ENCODE measurements at regions not wholly inside any gene's neighbourhood (a gene's known extent, or its start where the extent isn't known, plus 50 kb on each side); places are given as distances from the start of the nearest gene placed in this dataset.

DNA sequence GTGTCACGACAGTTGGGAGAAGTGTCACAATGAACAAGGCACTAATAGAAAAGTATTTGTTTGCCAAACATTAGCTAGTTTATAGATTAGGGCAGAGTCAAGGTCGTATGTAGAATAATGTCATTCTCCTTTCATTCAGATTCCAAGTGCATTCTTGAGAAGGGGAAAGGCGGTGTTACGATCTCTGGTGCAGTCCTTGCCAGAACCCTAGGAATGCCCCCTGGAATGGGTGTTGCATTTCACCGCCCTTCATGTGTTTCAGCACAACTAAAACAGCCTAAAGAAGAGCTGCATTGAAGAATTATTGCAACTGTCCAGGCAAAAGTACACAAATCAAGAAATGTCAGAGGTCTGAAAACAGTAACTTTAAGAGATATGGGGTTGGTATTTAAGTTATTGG is 721.0 kb upstream of the WWC1 start:
- no peaks in the 10 kb centered on the region for H3K36me3 Mint-ChIP-seq
- H3K4me3 Mint-ChIP-seq = no peak overlapping the region
- peaks cover 20% of the 10 kb centered on the region for H3K27me3 Mint-ChIP-seq
- no peak overlapping the region for H3K27ac Mint-ChIP-seq
- H3K9me3 Mint-ChIP-seq = no peaks in the 10 kb centered on the region
- peaks cover 8% of the 10 kb centered on the region for H3K4me1 Mint-ChIP-seq

- H3K36me3 Mint-ChIP-seq = no peaks in the 10 kb centered on the region
- no peak overlapping the region for H3K4me3 Mint-ChIP-seq
- no peak overlapping the region for H3K27ac Mint-ChIP-seq
- peaks cover 27% of the 10 kb centered on the region for H3K27me3 Mint-ChIP-seq
- peaks cover 8% of the 10 kb centered on the region for H3K4me1 Mint-ChIP-seq
- no peaks in the 10 kb centered on the region for H3K9me3 Mint-ChIP-seq
Measured at GRCh38 chr5:167571824-167572223, 719.6 kb upstream of the WWC1 start.

- peaks cover 29% of the 10 kb centered on the region for H3K27me3 Mint-ChIP-seq
- no peaks in the 10 kb centered on the region for H3K36me3 Mint-ChIP-seq
- H3K9me3 Mint-ChIP-seq = no peaks in the 10 kb centered on the region
- no peak overlapping the region for H3K4me3 Mint-ChIP-seq
- H3K4me1 Mint-ChIP-seq = peaks cover 8% of the 10 kb centered on the region
- H3K27ac Mint-ChIP-seq = no peak overlapping the region
Measured at GRCh38 chr5:167573370-167574127, 717.9 kb upstream of the WWC1 start.

DNA sequence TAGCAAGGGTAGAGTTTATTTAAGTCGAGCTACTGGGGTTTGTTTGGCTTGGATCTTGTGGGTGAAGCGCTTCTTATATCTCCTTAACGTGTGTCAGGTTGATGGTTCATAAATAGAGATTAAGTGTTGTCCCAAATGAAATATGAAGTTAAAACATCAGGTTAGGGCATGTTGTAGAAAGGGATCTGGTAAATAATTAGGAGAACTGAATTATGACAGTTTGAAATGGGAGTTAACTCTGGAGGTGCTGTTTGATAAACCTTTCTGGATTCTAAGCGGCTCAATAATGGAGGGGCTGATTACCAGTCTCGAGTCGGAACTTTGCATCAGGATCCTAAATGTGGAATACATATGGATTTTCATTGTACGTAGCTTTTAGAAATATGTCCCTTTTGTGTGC is 717.0 kb upstream of the WWC1 start:
- Mint-ChIP-seq H3K9me3 (no peaks in the 10 kb centered on the region), H3K4me3 (no peak overlapping the region), H3K27me3 (peaks cover 30% of the 10 kb centered on the region), H3K27ac (no peak overlapping the region), H3K4me1 (peaks cover 8% of the 10 kb centered on the region), H3K36me3 (no peaks in the 10 kb centered on the region)

DNA sequence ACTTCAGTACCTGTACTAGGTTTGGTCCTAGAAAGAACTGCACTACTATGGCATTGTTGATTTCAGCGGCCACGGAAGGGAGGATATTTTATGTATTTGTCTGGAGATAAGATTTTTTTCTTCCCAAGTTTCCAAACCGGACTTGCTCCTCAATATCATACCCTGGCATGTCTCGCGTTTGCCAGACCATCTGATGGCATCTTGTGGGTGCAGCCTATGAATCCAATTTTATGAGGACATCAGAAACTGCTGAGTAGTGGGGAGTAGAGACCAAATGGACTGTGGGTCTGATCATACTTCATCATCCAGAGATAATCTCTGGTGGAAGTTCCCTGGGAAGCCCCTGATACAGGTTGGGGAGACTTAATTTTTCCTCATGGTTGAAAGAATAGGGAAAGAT is 716.1 kb upstream of the WWC1 start:
- peaks cover 8% of the 10 kb centered on the region for H3K4me1 Mint-ChIP-seq
- no peaks in the 10 kb centered on the region for H3K9me3 Mint-ChIP-seq
- no peak overlapping the region for H3K4me3 Mint-ChIP-seq
- no peaks in the 10 kb centered on the region for H3K36me3 Mint-ChIP-seq
- H3K27ac Mint-ChIP-seq = no peak overlapping the region
- peaks cover 28% of the 10 kb centered on the region for H3K27me3 Mint-ChIP-seq

GRCh38 chr5:167576126-167576525 is 715.3 kb upstream of the WWC1 start:
- H3K4me1 Mint-ChIP-seq = peaks cover 8% of the 10 kb centered on the region
- H3K36me3 Mint-ChIP-seq = no peaks in the 10 kb centered on the region
- H3K27ac Mint-ChIP-seq = no peak overlapping the region
- no peak overlapping the region for H3K4me3 Mint-ChIP-seq
- no peaks in the 10 kb centered on the region for H3K9me3 Mint-ChIP-seq
- peaks cover 24% of the 10 kb centered on the region for H3K27me3 Mint-ChIP-seq

GRCh38 chr5:167576897-167577296 is 714.5 kb upstream of the WWC1 start:
- Mint-ChIP-seq H3K27ac (no peak overlapping the region), H3K9me3 (no peaks in the 10 kb centered on the region), H3K27me3 (peaks cover 23% of the 10 kb centered on the region), H3K4me1 (peaks cover 8% of the 10 kb centered on the region), H3K36me3 (no peaks in the 10 kb centered on the region), H3K4me3 (no peak overlapping the region)

DNA sequence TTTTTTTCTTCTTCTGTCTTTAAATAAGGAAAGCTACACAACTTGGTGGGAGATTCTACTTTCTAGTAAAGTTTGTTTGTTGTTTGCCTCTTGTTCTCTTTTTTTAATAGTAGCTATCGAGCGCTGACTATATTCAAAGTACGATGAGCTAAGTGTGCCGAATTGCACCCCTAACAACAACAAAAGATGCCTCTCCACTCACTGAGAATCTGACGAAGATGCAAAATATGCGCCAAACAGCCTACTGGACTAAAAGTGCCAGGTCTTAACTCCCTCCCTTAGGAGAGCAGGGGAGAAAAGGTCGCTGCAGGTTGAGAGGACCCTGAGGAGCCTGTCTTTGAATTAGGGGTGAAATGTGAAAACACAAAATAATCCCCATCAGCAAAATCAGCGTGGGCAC is 713.8 kb upstream of the WWC1 start:
- Mint-ChIP-seq H3K4me1 (peaks cover 8% of the 10 kb centered on the region), H3K9me3 (no peaks in the 10 kb centered on the region), H3K27me3 (peaks cover 22% of the 10 kb centered on the region), H3K36me3 (no peaks in the 10 kb centered on the region), H3K27ac (no peak overlapping the region), H3K4me3 (no peak overlapping the region)

- Mint-ChIP-seq H3K36me3 (no peaks in the 10 kb centered on the region), H3K27me3 (peaks cover 18% of the 10 kb centered on the region), H3K9me3 (no peaks in the 10 kb centered on the region)
Measured at GRCh38 chr5:167578977-167579692, 712.3 kb upstream of the WWC1 start.

DNA sequence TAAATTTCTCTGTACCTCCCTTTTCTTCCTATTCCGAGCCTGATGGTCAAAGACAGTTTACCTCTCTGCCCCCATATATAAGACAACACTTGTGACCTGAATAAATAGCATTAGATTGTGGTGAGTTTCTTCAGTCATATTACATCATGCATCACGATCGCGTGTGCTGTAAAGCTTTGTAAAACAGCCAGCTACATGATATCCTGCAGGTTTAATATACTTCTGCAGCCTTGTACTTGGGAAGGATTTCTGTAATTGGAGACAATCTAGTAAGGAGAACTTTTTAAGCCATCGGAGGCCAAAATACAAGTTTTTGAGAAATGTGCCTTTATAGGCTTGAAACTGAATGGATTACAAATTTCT is 711.8 kb upstream of the WWC1 start:
- Mint-ChIP-seq H3K27me3 (peaks cover 13% of the 10 kb centered on the region), H3K4me1 (no peaks in the 10 kb centered on the region), H3K4me3 (no peak overlapping the region), H3K27ac (no peak overlapping the region), H3K36me3 (no peaks in the 10 kb centered on the region), H3K9me3 (no peaks in the 10 kb centered on the region)

More at GRCh38 chr5:167578977-167579692, 712.3 kb upstream of the WWC1 start:
- Mint-ChIP-seq H3K4me1 (no peaks in the 10 kb centered on the region), H3K4me3 (no peak overlapping the region), H3K27ac (no peak overlapping the region)

GRCh38 chr5:167580608-167581007 is 710.8 kb upstream of the WWC1 start:
- no peak overlapping the region for H3K27ac Mint-ChIP-seq
- H3K36me3 Mint-ChIP-seq = no peaks in the 10 kb centered on the region
- H3K4me1 Mint-ChIP-seq = no peaks in the 10 kb centered on the region
- peaks cover 10% of the 10 kb centered on the region for H3K27me3 Mint-ChIP-seq
- H3K4me3 Mint-ChIP-seq = no peak overlapping the region
- H3K9me3 Mint-ChIP-seq = no peaks in the 10 kb centered on the region

DNA sequence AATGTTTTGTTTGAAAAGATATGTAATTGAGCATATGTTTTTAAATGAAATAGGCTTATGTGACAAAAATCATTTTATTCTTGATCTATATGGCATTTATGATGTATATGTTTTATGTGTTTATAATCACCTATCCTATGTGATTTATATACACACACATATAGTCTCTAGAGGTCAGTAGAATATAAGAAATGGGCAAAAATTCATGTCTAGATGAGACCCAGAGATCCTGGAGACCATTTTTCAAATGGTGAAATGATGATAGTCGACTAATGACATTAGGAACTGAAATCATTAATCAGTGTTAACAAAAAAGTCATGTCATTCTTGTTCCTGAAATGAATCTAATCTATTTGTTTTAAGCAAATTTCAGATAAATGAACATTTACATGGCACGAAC is 709.2 kb upstream of the WWC1 start:
- peaks cover 1% of the 10 kb centered on the region for H3K27me3 Mint-ChIP-seq
- H3K4me3 Mint-ChIP-seq = no peak overlapping the region
- H3K4me1 Mint-ChIP-seq = no peaks in the 10 kb centered on the region
- H3K36me3 Mint-ChIP-seq = no peaks in the 10 kb centered on the region
- no peak overlapping the region for H3K27ac Mint-ChIP-seq
- H3K9me3 Mint-ChIP-seq = no peaks in the 10 kb centered on the region

- H3K9me3 Mint-ChIP-seq = no peaks in the 10 kb centered on the region
- H3K27me3 Mint-ChIP-seq = peaks cover 1% of the 10 kb centered on the region
- H3K4me1 Mint-ChIP-seq = no peaks in the 10 kb centered on the region
- no peaks in the 10 kb centered on the region for H3K36me3 Mint-ChIP-seq
- H3K4me3 Mint-ChIP-seq = no peak overlapping the region
- H3K27ac Mint-ChIP-seq = no peak overlapping the region
Measured at GRCh38 chr5:167582886-167583285, 708.6 kb upstream of the WWC1 start.

- Mint-ChIP-seq H3K27me3 (no peaks in the 10 kb centered on the region), H3K27ac (no peak overlapping the region), H3K36me3 (no peaks in the 10 kb centered on the region), H3K4me3 (no peak overlapping the region), H3K9me3 (peaks cover under 1% of the 10 kb centered on the region), H3K4me1 (no peaks in the 10 kb centered on the region)
Measured at GRCh38 chr5:167585184-167585583, 706.3 kb upstream of the WWC1 start.

DNA sequence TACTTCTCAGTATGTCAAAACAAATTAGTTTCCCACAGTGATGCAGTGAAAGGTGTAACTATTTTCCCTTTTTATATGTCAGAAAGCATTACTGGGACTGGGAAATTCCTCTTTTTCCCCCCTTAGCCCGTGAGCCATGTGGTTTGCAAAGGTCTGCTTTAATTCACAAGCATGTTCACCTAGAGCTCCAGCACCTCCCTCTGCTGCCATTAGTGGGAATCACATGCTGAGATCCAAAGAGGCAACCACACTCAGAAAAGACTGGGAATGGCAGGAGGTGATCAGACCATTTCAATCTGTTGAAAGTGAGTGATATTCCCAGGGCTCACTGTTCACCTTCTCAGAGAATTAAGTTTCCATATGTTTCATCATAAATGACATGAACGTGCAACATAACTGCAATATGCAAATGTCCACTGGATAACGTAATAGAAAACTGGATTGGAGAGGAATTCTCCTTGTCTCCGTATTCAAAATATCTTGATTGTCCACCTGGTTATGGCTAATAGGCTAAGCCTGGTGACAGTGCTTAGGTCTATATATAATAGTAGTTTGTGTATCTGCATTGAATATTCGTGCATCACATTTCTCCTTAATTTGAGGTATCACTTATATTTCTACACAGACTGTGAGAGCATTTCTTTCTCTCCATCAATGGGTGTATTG is 703.5 kb upstream of the WWC1 start:
- H3K4me3 Mint-ChIP-seq = no peak overlapping the region
- H3K27ac Mint-ChIP-seq = no peak overlapping the region
- H3K4me1 Mint-ChIP-seq = no peaks in the 10 kb centered on the region
- H3K36me3 Mint-ChIP-seq = no peaks in the 10 kb centered on the region
- H3K9me3 Mint-ChIP-seq = peaks cover 4% of the 10 kb centered on the region
- H3K27me3 Mint-ChIP-seq = no peaks in the 10 kb centered on the region

DNA sequence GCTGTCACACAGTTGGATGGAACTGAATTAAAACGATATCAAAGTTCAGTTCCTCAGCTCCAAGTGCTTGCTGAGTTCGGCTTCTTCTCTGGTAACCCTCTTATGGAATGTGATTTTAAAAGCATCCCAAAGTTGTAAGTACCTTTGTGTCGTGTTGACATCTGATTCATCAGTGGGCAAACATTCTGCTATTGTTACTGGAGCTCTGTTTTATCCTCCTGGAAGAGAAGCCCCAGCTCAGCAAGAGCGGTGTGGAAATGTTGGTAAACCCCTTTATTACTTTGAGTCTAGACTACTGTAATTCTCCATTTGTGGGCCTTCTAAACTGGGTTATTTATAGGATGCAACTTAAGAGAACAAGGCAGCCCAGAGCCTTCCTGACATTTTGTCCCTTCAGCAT is 699.3 kb upstream of the WWC1 start:
- H3K4me3 Mint-ChIP-seq = no peak overlapping the region
- H3K27me3 Mint-ChIP-seq = no peaks in the 10 kb centered on the region
- peaks cover 4% of the 10 kb centered on the region for H3K9me3 Mint-ChIP-seq
- H3K27ac Mint-ChIP-seq = no peak overlapping the region
- no peaks in the 10 kb centered on the region for H3K36me3 Mint-ChIP-seq
- H3K4me1 Mint-ChIP-seq = no peaks in the 10 kb centered on the region
